AG10803 (cell line): ENCODE measurements at regions not wholly inside any gene's neighbourhood (a gene's known extent, or its start where the extent isn't known, plus 50 kb on each side); places are given as distances from the start of the nearest gene placed in this dataset.

Experiments used
- DNase-seq: peaks from one replicate; pipeline ENCODE4 v3.0.0; 2010; ENCODE audit warnings: low read depth
- H3K4me3 ChIP-seq: 2 replicates; pipeline ENCODE4 v1.5.1; 2011; ENCODE audit warnings: mild to moderate bottlenecking, low read length, control low read depth
- CTCF ChIP-seq: conservative IDR thresholded peaks from 2 replicates; pipeline ENCODE4 v1.5.1; 2011; ENCODE audit warnings: mild to moderate bottlenecking, low read length, control low read depth, inconsistent platforms

- DNase-seq, result no peak
- no peak overlapping the region for H3K4me3 ChIP-seq
- no peak for TF ChIP-seq CTCF
These were observed 71.5 kb upstream of the GPC1 start for GRCh38 chr2:240363746-240364581.

- no peak for DNase-seq
- TF ChIP-seq CTCF, result no peak
These were observed 70.9 kb upstream of the GPC1 start for GRCh38 chr2:240364582-240364960.

DNA sequence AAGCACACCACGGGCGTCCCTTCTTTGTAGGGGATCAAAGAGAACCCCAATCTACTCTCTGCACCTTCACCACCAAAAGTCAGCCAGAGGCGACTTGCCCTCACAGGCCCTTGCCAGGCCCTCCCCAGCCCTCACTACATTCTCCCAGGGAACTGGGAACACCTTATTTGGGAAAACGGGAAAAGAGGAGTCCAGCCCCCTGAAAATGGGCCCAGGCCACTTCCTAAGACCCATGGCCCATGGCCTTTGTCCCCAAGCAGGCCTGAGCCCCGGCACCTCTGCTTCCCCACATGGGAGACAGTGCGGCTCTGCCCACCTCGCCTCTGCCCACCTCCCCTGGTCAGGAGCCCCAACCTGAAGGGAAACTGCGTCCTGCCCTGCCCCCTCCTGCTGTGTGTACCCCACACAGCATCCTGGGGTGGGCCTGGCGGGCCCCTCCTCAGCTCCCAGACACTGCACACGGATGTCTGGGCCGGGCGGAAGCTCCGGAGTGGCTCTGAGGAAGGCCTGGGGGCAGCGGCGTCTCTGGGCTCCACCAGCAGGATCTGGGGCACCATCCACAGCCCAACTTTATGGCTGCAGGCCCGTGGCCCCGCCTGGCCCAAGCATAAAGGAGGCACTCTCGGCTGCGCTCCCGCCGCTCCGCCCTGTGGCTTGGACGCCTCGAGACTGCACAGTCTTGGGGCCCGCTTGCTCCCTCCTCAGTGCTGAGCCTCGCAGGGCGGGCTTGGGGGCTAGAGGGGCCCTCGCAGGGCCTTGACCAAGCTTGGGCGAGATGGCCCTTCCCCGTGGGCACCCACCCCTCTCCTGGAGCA is 70.3 kb upstream of the GPC1 start:
- no peak for DNase-seq
- TF ChIP-seq CTCF, result no peak
- no peak overlapping the region for H3K4me3 ChIP-seq

More at GRCh38 chr2:240364582-240364960, 70.9 kb upstream of the GPC1 start:
- no peak overlapping the region for H3K4me3 ChIP-seq

DNA sequence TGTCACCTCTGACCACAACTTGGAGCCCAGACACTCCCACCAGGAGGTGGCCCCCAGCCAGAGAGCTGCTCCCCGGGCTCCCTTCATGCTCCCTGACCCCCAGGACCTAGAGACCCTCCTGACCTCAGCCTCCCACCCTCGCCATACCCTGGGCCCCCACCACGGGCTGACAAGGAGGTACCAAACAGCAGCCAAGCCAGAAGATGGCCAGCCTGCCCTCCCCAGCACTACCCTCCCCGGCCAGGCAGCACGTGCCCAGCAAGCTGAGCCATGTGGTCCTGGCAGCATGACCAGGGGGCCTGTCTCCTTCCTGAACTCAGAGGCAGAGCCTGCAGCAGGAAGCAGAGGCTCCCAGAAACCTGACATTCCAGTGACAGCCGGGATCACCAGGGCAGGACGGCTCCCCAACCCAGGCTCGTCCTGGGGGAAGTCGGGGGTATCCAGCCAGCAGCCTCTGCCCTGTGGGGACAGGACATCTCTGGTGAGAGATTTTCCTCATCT is 69.4 kb upstream of the GPC1 start:
- no peak overlapping the region for H3K4me3 ChIP-seq
- TF ChIP-seq CTCF, result no peak
- no peak for DNase-seq

DNA sequence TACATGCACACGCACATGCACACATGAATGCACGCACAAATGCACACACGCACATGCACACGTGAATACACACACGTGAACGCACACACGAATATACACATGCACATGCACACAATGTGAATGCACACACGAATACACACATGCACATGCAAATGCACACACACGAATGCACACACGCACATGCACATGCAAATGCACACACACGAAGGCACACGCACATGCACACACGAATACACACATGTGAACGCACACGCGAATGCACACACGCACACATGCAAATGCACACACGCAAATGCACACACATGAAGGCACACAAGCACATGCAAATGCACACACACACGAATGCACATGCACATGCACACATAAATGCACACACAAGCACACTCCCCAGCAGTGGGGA is 68.6 kb upstream of the GPC1 start:
- no peak for TF ChIP-seq CTCF
- no peak overlapping the region for H3K4me3 ChIP-seq
- no peak for DNase-seq

- no peak for DNase-seq
- TF ChIP-seq CTCF, result no peak
- no peak overlapping the region for H3K4me3 ChIP-seq
These were observed 67.7 kb upstream of the GPC1 start for GRCh38 chr2:240367721-240368120.
